ENCODE measurements at regions not wholly inside any gene's neighbourhood (a gene's known extent, or its start where the extent isn't known, plus 50 kb on each side); places are given as distances from the start of the nearest gene placed in this dataset.

GRCh38 chr14:58814466-58814865, 176.7 kb downstream of the DACT1 start:
- TF ChIP-seq CTCF (conservative IDR thresholded peaks at IDR 0.05; ENCODE audit: low read length) = no peak
- no peak for TF ChIP-seq EZH2phosphoT487 (IDR thresholded peaks at IDR 0.05; ENCODE audit: borderline replicate concordance, low read depth, low read length)

All from OCI-LY7 (cell line).